ENCODE measurements at regions not wholly inside any gene's neighbourhood (a gene's known extent, or its start where the extent isn't known, plus 50 kb on each side); places are given as distances from the start of the nearest gene placed in this dataset.

DNA sequence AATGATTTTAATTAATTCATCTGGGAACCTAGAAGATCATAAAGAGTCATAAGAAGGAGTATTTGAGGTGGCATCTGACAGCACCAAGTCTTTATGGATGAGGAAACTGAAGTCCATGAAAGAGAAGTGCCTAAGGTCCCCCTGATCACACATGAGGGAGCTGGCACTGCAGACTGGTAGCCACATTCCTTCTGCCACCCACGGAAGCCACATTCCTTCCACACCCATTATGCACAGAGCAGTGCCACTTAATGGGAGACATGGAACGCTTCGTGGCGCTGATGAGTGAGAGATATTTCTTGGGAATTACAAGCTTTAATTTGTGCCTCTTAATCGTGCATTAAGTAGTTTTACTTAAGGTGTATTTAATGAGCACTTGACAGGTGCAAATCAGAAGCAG is 139.3 kb upstream of the NTF3 start:
- H3K9me3 ChIP-seq (replicated peaks in 1 of 2; ENCODE audit: control insufficient read depth in 1 of 2, insufficient read depth in 1 of 2, low read length in 2 of 2): no peaks in the 10 kb centered on the region
- no peak overlapping the region for H3K27ac ChIP-seq (ENCODE audit: low read depth in 1 of 2, low read length in 2 of 2)
- no peaks in the 10 kb centered on the region for H3K36me3 ChIP-seq (replicated peaks in 1 of 2; ENCODE audit: control insufficient read depth in 1 of 2, insufficient read depth in 2 of 2, low read length in 2 of 2)
- H3K4me2 ChIP-seq (replicated peaks; ENCODE audit: extremely low read depth, low read length, poor library complexity, severe bottlenecking): no peak overlapping the region
- no peaks in the 10 kb centered on the region for H3K79me2 ChIP-seq (ENCODE audit: insufficient read depth, low read length)
- no peaks in the 10 kb centered on the region for H3K36me3 Mint-ChIP-seq
- no peaks in the 10 kb centered on the region for H3K4me1 Mint-ChIP-seq
- 84% methylated on average over 4 of the region's 5 CpGs for WGBS (ENCODE audit: insufficient coverage)
- H4K20me1 ChIP-seq (ENCODE audit: insufficient read depth, low read length): no peaks in the 10 kb centered on the region
- peaks cover 0 to 5% (median 2%) of the 10 kb centered on the region in 7 donors for H3K9me3 Mint-ChIP-seq
- DNase-seq: no peak
- H3K9ac ChIP-seq (ENCODE audit: insufficient read depth, low read length, poor library complexity, severe bottlenecking): no peak overlapping the region
- intact Hi-C loops (cut with micrococcal nuclease): no loop called here
- H3K27ac Mint-ChIP-seq: no peak overlapping the region
- H2AFZ ChIP-seq (ENCODE audit: insufficient read depth, low read depth, low read length, poor library complexity, severe bottlenecking): no peak overlapping the region
- no peak overlapping the region for H3K4me3 ChIP-seq (replicated peaks in 1 of 3; ENCODE audit: low read depth in 2 of 3, low read length in 3 of 3)
- no peaks in the 10 kb centered on the region for H3K4me1 ChIP-seq (ENCODE audit: control insufficient read depth in 1 of 2, insufficient read depth in 2 of 2, low read length in 2 of 2)
- TF ChIP-seq, protein P1, sequence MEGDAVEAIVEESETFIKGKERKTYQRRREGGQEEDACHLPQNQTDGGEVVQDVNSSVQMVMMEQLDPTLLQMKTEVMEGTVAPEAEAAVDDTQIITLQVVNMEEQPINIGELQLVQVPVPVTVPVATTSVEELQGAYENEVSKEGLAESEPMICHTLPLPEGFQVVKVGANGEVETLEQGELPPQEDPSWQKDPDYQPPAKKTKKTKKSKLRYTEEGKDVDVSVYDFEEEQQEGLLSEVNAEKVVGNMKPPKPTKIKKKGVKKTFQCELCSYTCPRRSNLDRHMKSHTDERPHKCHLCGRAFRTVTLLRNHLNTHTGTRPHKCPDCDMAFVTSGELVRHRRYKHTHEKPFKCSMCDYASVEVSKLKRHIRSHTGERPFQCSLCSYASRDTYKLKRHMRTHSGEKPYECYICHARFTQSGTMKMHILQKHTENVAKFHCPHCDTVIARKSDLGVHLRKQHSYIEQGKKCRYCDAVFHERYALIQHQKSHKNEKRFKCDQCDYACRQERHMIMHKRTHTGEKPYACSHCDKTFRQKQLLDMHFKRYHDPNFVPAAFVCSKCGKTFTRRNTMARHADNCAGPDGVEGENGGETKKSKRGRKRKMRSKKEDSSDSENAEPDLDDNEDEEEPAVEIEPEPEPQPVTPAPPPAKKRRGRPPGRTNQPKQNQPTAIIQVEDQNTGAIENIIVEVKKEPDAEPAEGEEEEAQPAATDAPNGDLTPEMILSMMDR (IDR thresholded peaks at IDR 0.05): no peak
- peaks cover 0 to 2% (median 2%) of the 10 kb centered on the region in 3 donors for H3K27me3 Mint-ChIP-seq (ENCODE audit: low read depth in 3 of 3)
- H3K4me3 Mint-ChIP-seq: no peak overlapping the region
- no peaks in the 10 kb centered on the region for H3K27me3 ChIP-seq (ENCODE audit: control insufficient read depth in 2 of 2, insufficient read depth in 2 of 2, low read length in 2 of 2)

DNA sequence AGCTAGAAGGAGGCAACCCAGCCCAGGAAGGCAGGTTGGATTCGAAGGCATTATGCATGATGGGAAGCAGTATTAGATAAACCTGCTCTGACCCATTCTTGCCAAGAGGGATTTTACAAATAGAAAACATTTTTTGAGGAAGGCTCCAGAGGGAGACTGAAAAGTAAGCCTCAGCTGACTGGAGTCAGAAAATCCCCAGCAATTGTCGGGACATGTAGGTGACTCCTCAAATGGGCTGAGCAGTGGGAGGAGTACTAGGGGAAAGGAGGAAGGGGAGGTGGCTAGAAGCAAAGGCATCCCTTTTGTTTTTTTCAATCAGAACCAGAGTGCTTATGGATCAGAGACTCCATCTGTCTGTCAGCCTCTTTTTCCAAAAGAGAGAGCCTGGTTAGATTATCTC is 138.1 kb upstream of the NTF3 start:
- no peaks in the 10 kb centered on the region for H3K79me2 ChIP-seq (ENCODE audit: insufficient read depth, low read length)
- intact Hi-C loops (cut with micrococcal nuclease): no loop called here
- H3K4me1 ChIP-seq (ENCODE audit: control insufficient read depth in 1 of 2, insufficient read depth in 2 of 2, low read length in 2 of 2): no peaks in the 10 kb centered on the region
- 93% methylated on average over 2 of the region's 2 CpGs for WGBS (ENCODE audit: insufficient coverage)
- Mint-ChIP-seq H3K4me1 (no peaks in the 10 kb centered on the region), H3K36me3 (no peaks in the 10 kb centered on the region), H3K9me3 (peaks cover 0 to 5% (median 1%) of the 10 kb centered on the region in 7 donors), H3K27me3 (ENCODE audit: low read depth in 3 of 3) (peaks cover 0 to 2% (median 2%) of the 10 kb centered on the region in 3 donors), H3K4me3 (no peak overlapping the region), H3K27ac (no peak overlapping the region)
- H3K4me2 ChIP-seq (replicated peaks; ENCODE audit: extremely low read depth, low read length, poor library complexity, severe bottlenecking): no peak overlapping the region
- H2AFZ ChIP-seq (ENCODE audit: insufficient read depth, low read depth, low read length, poor library complexity, severe bottlenecking): no peak overlapping the region
- H4K20me1 ChIP-seq (ENCODE audit: insufficient read depth, low read length): no peaks in the 10 kb centered on the region
- no peak overlapping the region for H3K4me3 ChIP-seq (replicated peaks in 1 of 3; ENCODE audit: low read depth in 2 of 3, low read length in 3 of 3)
- H3K27ac ChIP-seq (ENCODE audit: low read depth in 1 of 2, low read length in 2 of 2): no peak overlapping the region
- H3K36me3 ChIP-seq (replicated peaks in 1 of 2; ENCODE audit: control insufficient read depth in 1 of 2, insufficient read depth in 2 of 2, low read length in 2 of 2): no peaks in the 10 kb centered on the region
- H3K9me3 ChIP-seq (replicated peaks in 1 of 2; ENCODE audit: control insufficient read depth in 1 of 2, insufficient read depth in 1 of 2, low read length in 2 of 2): no peaks in the 10 kb centered on the region
- no peak overlapping the region for H3K9ac ChIP-seq (ENCODE audit: insufficient read depth, low read length, poor library complexity, severe bottlenecking)
- no peak for DNase-seq
- TF ChIP-seq, protein P1 (IDR thresholded peaks at IDR 0.05): no peak
- H3K27me3 ChIP-seq (ENCODE audit: control insufficient read depth in 2 of 2, insufficient read depth in 2 of 2, low read length in 2 of 2): no peaks in the 10 kb centered on the region
